HEK293 (cell line): ENCODE measurements at regions not wholly inside any gene's neighbourhood (a gene's known extent, or its start where the extent isn't known, plus 50 kb on each side); places are given as distances from the start of the nearest gene placed in this dataset.

Source experiments
- BCL11B ChIP-seq: fragments of 450-650 bp; formaldehyde crosslinking; IDR thresholded peaks from 2 replicates; pipeline ENCODE4 v1.5.1; 2016; ENCODE audit warnings: low read depth, missing biosample characterization, missing genetic modification characterization
- SP3 ChIP-seq: fragments of 450-650 bp; formaldehyde crosslinking; IDR thresholded peaks from 2 replicates; pipeline ENCODE4 v1.5.1; 2016; ENCODE audit warnings: missing biosample characterization, missing genetic modification characterization
- ZNF2 ChIP-seq: fragments of 450-650 bp; formaldehyde crosslinking; IDR thresholded peaks from 2 replicates; pipeline ENCODE4 v1.5.1; 2016; ENCODE audit warnings: missing biosample characterization, missing genetic modification characterization
- ZNF350 ChIP-seq: fragments of 450-650 bp; formaldehyde crosslinking; IDR thresholded peaks from 2 replicates; pipeline ENCODE4 v1.5.0; 2017; ENCODE audit warnings: missing biosample characterization, mild to moderate bottlenecking, missing genetic modification characterization
- ZSCAN23 ChIP-seq: fragments of 450-650 bp; formaldehyde crosslinking; IDR thresholded peaks from 2 replicates; pipeline ENCODE4 v1.5.1; 2016; ENCODE audit warnings: missing biosample characterization, missing genetic modification characterization
- TF ChIP-seq, protein P1 (sequence below): fragments of 450-650 bp; formaldehyde crosslinking; IDR thresholded peaks from 2 replicates; pipeline ENCODE4 v1.5.1; 2016; ENCODE audit warnings: missing biosample characterization, missing genetic modification characterization
- TF ChIP-seq, protein P2 (sequence below): fragments of 450-650 bp; formaldehyde crosslinking; IDR thresholded peaks from 2 replicates; pipeline ENCODE4 v1.5.0; 2017; ENCODE audit warnings: missing biosample characterization, missing genetic modification characterization, borderline replicate concordance
- TF ChIP-seq, protein P3 (sequence below): fragments of 450-650 bp; formaldehyde crosslinking; IDR thresholded peaks from 2 replicates; pipeline ENCODE4 v1.5.1; 2017; ENCODE audit warnings: missing biosample characterization, missing genetic modification characterization

DNA sequence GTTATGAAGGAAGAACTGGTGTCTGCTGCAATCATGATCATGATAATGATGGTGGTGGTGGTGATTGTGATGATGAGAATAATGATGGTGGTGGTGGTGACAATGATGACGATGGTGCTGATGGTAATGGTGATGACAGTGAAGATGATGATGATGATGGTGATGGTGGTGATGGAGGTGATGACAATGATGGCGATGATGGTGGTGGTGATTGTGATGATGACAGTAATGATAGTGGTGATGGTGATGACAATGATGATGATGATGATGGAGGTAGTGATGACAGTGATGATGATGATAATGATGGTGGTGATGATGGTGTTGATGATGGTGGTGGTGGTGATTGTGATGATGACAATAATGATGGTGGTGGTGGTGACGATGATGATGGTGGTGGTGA lies 52.8 kb upstream of the ANO1 start:
- TF ChIP-seq SP3: no peak
- TF ChIP-seq, protein P1, sequence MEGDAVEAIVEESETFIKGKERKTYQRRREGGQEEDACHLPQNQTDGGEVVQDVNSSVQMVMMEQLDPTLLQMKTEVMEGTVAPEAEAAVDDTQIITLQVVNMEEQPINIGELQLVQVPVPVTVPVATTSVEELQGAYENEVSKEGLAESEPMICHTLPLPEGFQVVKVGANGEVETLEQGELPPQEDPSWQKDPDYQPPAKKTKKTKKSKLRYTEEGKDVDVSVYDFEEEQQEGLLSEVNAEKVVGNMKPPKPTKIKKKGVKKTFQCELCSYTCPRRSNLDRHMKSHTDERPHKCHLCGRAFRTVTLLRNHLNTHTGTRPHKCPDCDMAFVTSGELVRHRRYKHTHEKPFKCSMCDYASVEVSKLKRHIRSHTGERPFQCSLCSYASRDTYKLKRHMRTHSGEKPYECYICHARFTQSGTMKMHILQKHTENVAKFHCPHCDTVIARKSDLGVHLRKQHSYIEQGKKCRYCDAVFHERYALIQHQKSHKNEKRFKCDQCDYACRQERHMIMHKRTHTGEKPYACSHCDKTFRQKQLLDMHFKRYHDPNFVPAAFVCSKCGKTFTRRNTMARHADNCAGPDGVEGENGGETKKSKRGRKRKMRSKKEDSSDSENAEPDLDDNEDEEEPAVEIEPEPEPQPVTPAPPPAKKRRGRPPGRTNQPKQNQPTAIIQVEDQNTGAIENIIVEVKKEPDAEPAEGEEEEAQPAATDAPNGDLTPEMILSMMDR: no peak
- no peak for TF ChIP-seq ZSCAN23
- TF ChIP-seq, protein P2, sequence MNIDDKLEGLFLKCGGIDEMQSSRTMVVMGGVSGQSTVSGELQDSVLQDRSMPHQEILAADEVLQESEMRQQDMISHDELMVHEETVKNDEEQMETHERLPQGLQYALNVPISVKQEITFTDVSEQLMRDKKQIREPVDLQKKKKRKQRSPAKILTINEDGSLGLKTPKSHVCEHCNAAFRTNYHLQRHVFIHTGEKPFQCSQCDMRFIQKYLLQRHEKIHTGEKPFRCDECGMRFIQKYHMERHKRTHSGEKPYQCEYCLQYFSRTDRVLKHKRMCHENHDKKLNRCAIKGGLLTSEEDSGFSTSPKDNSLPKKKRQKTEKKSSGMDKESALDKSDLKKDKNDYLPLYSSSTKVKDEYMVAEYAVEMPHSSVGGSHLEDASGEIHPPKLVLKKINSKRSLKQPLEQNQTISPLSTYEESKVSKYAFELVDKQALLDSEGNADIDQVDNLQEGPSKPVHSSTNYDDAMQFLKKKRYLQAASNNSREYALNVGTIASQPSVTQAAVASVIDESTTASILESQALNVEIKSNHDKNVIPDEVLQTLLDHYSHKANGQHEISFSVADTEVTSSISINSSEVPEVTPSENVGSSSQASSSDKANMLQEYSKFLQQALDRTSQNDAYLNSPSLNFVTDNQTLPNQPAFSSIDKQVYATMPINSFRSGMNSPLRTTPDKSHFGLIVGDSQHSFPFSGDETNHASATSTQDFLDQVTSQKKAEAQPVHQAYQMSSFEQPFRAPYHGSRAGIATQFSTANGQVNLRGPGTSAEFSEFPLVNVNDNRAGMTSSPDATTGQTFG (tag by site-specific recombination): no peak
- TF ChIP-seq ZNF2 (tag by site-specific recombination): no peak
- TF ChIP-seq ZNF350 (tag by site-specific recombination): no peak
- no peak for TF ChIP-seq BCL11B (tag by site-specific recombination)
- TF ChIP-seq, protein P3, sequence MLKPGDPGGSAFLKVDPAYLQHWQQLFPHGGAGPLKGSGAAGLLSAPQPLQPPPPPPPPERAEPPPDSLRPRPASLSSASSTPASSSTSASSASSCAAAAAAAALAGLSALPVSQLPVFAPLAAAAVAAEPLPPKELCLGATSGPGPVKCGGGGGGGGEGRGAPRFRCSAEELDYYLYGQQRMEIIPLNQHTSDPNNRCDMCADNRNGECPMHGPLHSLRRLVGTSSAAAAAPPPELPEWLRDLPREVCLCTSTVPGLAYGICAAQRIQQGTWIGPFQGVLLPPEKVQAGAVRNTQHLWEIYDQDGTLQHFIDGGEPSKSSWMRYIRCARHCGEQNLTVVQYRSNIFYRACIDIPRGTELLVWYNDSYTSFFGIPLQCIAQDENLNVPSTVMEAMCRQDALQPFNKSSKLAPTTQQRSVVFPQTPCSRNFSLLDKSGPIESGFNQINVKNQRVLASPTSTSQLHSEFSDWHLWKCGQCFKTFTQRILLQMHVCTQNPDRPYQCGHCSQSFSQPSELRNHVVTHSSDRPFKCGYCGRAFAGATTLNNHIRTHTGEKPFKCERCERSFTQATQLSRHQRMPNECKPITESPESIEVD (tag by site-specific recombination): no peak
